HEK293 (cell line): ENCODE measurements at regions not wholly inside any gene's neighbourhood (a gene's known extent, or its start where the extent isn't known, plus 50 kb on each side); places are given as distances from the start of the nearest gene placed in this dataset.

Experiments
- SCRT2 ChIP-seq: fragments of 450-650 bp; formaldehyde crosslinking; IDR thresholded peaks from 2 replicates; pipeline ENCODE4 v1.5.1; 2016; ENCODE audit warnings: missing biosample characterization, missing genetic modification characterization
- SP7 ChIP-seq: fragments of 450-650 bp; formaldehyde crosslinking; IDR thresholded peaks from 2 replicates; pipeline ENCODE4 v1.5.1; 2016; ENCODE audit warnings: missing biosample characterization, missing genetic modification characterization
- ZFP37 ChIP-seq: fragments of 450-650 bp; formaldehyde crosslinking; IDR thresholded peaks from 2 replicates; pipeline ENCODE4 v1.5.1; 2016; ENCODE audit warnings: missing biosample characterization, missing genetic modification characterization
- ZNF138 ChIP-seq: fragments of 450-650 bp; formaldehyde crosslinking; IDR thresholded peaks from 2 replicates; pipeline ENCODE4 v1.5.1; 2016; ENCODE audit warnings: missing biosample characterization, missing genetic modification characterization, borderline replicate concordance
- ZNF223 ChIP-seq: fragments of 450-650 bp; formaldehyde crosslinking; IDR thresholded peaks from 2 replicates; pipeline ENCODE4 v1.5.1; 2016; ENCODE audit warnings: missing biosample characterization, missing genetic modification characterization
- ZNF449 ChIP-seq: fragments of 450-650 bp; formaldehyde crosslinking; IDR thresholded peaks from 2 replicates; pipeline ENCODE4 v1.5.1; 2017; ENCODE audit warnings: missing biosample characterization, mild to moderate bottlenecking, missing genetic modification characterization, moderate library complexity
- ZNF621 ChIP-seq: fragments of 450-650 bp; formaldehyde crosslinking; IDR thresholded peaks from 2 replicates; pipeline ENCODE4 v1.5.1; 2017; ENCODE audit warnings: missing biosample characterization, missing genetic modification characterization
- ZNF776 ChIP-seq: fragments of 450-650 bp; formaldehyde crosslinking; IDR thresholded peaks from 2 replicates; pipeline ENCODE4 v1.5.0; 2017; ENCODE audit warnings: missing biosample characterization, missing genetic modification characterization, borderline replicate concordance
- ZXDB ChIP-seq: fragments of 450-650 bp; formaldehyde crosslinking; IDR thresholded peaks from 2 replicates; pipeline ENCODE4 v1.5.1; 2016; ENCODE audit warnings: missing biosample characterization, missing genetic modification characterization
- TF ChIP-seq, protein P1 (sequence below): fragments of 450-650 bp; formaldehyde crosslinking; IDR thresholded peaks from 2 replicates; pipeline ENCODE4 v1.5.1; 2016; ENCODE audit warnings: missing biosample characterization, missing genetic modification characterization

- TF ChIP-seq SP7 (tag by site-specific recombination) (no peak), ZNF223 (tag by site-specific recombination) (no peak), ZFP37 (no peak), ZNF138 (tag by site-specific recombination) (no peak), ZNF449 (tag by site-specific recombination) (no peak), ZXDB (tag by site-specific recombination) (no peak), ZNF621 (tag by site-specific recombination) (no peak), ZNF776 (no peak), SCRT2 (tag by site-specific recombination) (no peak)
- TF ChIP-seq, protein P1, sequence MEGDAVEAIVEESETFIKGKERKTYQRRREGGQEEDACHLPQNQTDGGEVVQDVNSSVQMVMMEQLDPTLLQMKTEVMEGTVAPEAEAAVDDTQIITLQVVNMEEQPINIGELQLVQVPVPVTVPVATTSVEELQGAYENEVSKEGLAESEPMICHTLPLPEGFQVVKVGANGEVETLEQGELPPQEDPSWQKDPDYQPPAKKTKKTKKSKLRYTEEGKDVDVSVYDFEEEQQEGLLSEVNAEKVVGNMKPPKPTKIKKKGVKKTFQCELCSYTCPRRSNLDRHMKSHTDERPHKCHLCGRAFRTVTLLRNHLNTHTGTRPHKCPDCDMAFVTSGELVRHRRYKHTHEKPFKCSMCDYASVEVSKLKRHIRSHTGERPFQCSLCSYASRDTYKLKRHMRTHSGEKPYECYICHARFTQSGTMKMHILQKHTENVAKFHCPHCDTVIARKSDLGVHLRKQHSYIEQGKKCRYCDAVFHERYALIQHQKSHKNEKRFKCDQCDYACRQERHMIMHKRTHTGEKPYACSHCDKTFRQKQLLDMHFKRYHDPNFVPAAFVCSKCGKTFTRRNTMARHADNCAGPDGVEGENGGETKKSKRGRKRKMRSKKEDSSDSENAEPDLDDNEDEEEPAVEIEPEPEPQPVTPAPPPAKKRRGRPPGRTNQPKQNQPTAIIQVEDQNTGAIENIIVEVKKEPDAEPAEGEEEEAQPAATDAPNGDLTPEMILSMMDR (tag by site-specific recombination): no peak
Measured at GRCh38 chr10:91682912-91683311, 50.0 kb upstream of the PPP1R3C start.
